ENCODE measurements at regions not wholly inside any gene's neighbourhood (a gene's known extent, or its start where the extent isn't known, plus 50 kb on each side); places are given as distances from the start of the nearest gene placed in this dataset.

DNA sequence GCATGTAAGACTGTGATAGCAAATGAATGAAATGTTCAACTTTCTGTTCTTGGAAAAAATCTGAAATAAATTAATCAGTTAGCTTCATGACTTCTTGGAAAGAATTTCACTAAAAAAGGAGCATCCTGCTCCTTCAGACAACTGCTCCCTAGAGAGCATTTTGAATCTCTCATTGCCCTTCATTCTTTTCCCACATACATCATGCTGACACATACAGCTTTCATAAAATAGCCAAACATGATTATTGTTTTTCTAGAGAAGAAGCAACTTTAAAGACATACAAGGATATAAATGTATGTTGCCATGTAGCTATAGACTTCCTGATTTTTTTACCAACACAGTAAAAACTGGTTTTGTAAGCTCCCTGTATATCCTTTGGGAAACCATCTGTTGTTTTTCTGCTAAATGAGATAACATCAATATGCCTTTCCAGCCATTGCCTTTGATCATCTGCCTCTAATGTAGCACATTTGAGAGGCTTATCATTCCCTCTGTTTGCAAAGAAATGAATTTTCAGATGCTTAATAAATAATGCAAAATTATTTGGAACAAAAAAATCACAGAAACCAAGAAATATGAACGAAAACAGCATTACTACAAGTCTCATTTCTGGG, 248.2 kb upstream of the GPR149 start:
- Mint-ChIP-seq H3K36me3 (ENCODE audit: low read depth) (no peaks in the 10 kb centered on the region), H3K27ac (no peak overlapping the region), H3K4me1 (peaks cover 5% of the 10 kb centered on the region), H3K27me3 (ENCODE audit: low read depth) (no peaks in the 10 kb centered on the region), H3K4me3 (no peak overlapping the region), H3K9me3 (peaks cover 4% of the 10 kb centered on the region)
- TF ChIP-seq, protein P1, sequence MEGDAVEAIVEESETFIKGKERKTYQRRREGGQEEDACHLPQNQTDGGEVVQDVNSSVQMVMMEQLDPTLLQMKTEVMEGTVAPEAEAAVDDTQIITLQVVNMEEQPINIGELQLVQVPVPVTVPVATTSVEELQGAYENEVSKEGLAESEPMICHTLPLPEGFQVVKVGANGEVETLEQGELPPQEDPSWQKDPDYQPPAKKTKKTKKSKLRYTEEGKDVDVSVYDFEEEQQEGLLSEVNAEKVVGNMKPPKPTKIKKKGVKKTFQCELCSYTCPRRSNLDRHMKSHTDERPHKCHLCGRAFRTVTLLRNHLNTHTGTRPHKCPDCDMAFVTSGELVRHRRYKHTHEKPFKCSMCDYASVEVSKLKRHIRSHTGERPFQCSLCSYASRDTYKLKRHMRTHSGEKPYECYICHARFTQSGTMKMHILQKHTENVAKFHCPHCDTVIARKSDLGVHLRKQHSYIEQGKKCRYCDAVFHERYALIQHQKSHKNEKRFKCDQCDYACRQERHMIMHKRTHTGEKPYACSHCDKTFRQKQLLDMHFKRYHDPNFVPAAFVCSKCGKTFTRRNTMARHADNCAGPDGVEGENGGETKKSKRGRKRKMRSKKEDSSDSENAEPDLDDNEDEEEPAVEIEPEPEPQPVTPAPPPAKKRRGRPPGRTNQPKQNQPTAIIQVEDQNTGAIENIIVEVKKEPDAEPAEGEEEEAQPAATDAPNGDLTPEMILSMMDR (IDR thresholded peaks at IDR 0.05; ENCODE audit: unreplicated experiment in 3 of 3), result no peak

DNA sequence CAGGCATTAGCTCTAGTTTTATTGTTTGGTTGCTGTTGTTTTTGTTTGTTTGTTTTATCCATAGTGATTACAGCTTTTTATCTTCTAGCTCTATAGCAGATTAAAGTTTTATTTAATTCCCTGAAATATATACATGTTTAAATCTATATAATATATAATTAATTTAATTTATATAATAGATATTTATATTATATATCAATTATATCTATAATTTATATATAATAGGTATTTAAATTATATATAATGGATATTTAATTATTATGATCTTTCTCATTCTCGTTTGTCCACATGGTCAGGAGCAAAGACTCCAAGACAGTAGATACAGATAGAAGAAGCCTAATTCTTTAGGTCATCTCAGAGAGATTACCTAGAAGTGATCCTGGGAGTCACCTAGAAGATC, 238.8 kb upstream of the GPR149 start:
- Mint-ChIP-seq H3K36me3 (ENCODE audit: low read depth) (no peaks in the 10 kb centered on the region), H3K27ac (peak overlapping the region in 1 of 3 experiments; percentile 52)
- TF ChIP-seq, protein P1 (IDR thresholded peaks at IDR 0.05; ENCODE audit: unreplicated experiment in 3 of 3), result no peak

DNA sequence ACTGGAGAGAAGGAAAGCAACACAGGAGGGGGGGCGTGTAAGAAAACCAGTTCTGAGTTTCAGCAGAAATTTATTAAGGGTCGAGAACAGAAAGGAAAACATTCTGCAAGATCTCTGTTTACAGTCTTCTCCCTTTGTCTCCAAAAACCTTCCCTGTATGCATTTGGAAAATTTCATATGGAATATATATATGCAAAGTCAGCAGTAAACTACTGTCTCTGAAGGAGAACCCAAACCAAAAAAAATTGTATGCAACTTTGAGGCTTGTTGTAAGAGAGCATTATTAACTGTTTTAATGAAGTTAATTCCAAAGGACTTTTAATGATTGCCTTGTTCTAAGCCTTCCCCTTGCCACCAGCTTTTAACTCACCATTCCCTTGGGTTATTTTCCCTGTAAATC, 238.2 kb upstream of the GPR149 start:
- Mint-ChIP-seq H3K27me3 (ENCODE audit: low read depth) (no peaks in the 10 kb centered on the region), H3K4me3 (no peak overlapping the region), H3K27ac (peak overlapping the region; percentile 18 to 52 (median 40)), H3K4me1 (peaks cover 13% of the 10 kb centered on the region), H3K36me3 (ENCODE audit: low read depth) (no peaks in the 10 kb centered on the region), H3K9me3 (no peaks in the 10 kb centered on the region)
- TF ChIP-seq, protein P1 (IDR thresholded peaks at IDR 0.05; ENCODE audit: unreplicated experiment in 3 of 3), result no peak

More for the DNA sequence above, 238.8 kb upstream of the GPR149 start:
- Mint-ChIP-seq H3K4me1 (peaks cover 13% of the 10 kb centered on the region), H3K27me3 (ENCODE audit: low read depth) (no peaks in the 10 kb centered on the region), H3K9me3 (no peaks in the 10 kb centered on the region), H3K4me3 (no peak overlapping the region)

DNA sequence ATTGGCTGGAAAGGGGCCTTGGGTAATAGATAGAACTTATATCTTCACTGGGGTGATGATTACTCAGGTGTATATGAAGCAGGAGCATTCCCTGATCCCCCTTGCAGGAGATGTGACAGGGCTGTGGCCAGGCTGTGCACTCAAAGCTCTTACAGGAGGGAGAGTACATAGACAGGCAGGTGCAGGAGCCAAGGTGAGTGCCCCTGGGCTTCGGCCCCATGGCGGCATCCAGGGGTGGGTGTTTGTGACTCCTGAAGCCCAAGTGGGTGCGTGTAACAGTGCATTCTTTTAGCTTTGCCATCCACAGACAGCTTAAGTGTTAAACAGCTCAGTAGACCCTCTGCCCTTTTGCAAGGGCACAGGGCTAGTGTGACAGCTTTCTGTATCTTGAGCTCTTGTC, 236.6 kb upstream of the GPR149 start:
- Mint-ChIP-seq H3K4me1 (peaks cover 13% of the 10 kb centered on the region), H3K9me3 (no peaks in the 10 kb centered on the region), H3K36me3 (ENCODE audit: low read depth) (no peaks in the 10 kb centered on the region), H3K4me3 (no peak overlapping the region), H3K27ac (no peak overlapping the region), H3K27me3 (ENCODE audit: low read depth) (no peaks in the 10 kb centered on the region)
- TF ChIP-seq, protein P1 (IDR thresholded peaks at IDR 0.05; ENCODE audit: unreplicated experiment in 3 of 3), result no peak

DNA sequence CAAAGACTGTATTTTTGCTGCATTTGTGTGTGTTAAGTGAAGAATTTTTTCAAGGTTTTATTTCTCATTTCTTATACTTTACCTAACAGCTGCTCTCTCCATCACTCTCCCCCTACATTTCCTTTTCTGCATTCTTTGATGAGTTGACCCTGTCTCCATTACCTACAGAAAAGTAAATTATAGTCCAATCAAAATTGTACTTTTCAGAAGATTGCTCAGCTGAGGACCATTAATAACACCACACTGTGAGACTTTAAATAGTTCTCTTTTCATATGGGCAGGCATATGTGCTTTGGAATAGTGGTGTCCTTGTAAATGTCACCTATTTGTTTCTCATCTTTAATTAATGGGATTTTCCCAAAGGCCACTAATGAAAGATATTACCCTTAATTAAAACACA, 234.7 kb upstream of the GPR149 start:
- Mint-ChIP-seq H3K4me3 (no peak overlapping the region), H3K9me3 (no peaks in the 10 kb centered on the region), H3K27ac (no peak overlapping the region), H3K4me1 (peaks cover 28% of the 10 kb centered on the region), H3K36me3 (ENCODE audit: low read depth) (no peaks in the 10 kb centered on the region), H3K27me3 (ENCODE audit: low read depth) (no peaks in the 10 kb centered on the region)
- TF ChIP-seq, protein P1 (IDR thresholded peaks at IDR 0.05; ENCODE audit: unreplicated experiment in 3 of 3), result no peak

DNA sequence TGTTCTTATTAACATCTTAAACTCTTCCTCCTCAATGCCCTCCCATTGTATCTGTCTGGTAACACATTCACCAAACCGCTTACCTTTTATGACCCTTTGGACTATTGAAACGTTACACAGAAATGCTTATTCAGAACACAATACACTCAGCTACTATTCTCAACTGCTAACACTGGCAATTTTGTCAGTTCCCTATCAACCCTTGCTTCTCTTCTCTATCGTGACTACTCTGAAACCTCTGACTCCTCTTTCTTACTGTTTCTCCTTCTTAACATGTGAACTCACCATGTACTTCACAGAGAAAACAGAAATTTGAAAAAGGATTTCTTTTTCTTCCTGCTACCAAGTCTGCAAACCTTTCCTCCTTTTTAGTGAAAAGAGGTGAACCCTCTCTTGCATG, 232.9 kb upstream of the GPR149 start:
- no peaks in the 10 kb centered on the region for H3K27me3 Mint-ChIP-seq (ENCODE audit: low read depth)
- TF ChIP-seq, protein P1 (IDR thresholded peaks at IDR 0.05; ENCODE audit: unreplicated experiment in 3 of 3), result no peak
- peaks cover 24% of the 10 kb centered on the region for H3K4me1 Mint-ChIP-seq

More for the DNA sequence above, 232.9 kb upstream of the GPR149 start:
- Mint-ChIP-seq H3K4me3 (no peak overlapping the region), H3K27ac (no peak overlapping the region), H3K36me3 (ENCODE audit: low read depth) (no peaks in the 10 kb centered on the region), H3K9me3 (no peaks in the 10 kb centered on the region)

All from nephron (organoid).